Tibial nerve (tissue), 4 donors: ENCODE measurements at regions not wholly inside any gene's neighbourhood (a gene's known extent, or its start where the extent isn't known, plus 50 kb on each side); places are given as distances from the start of the nearest gene placed in this dataset.
"Not testable (repeated sequence)": the region's sequence is repeated elsewhere in the genome, so short reads cannot be mapped to it uniquely, and the experiment has no call there.

ENCODE experiments used
- DNase-seq, 2 donors: peaks; one replicate each; pipeline ENCODE4 v3.0.0-alpha.2; 2019; ENCODE audit warnings: low spot score in 2 of 2
- H3K27ac ChIP-seq, 4 donors: fragments of 200-600 bp; sonication (generic) in 3 of 4; one replicate each; pipeline ENCODE4 v1.5.1; 2017 to 2019; ENCODE audit warnings: mild to moderate bottlenecking in 1 of 4
- H3K27me3 ChIP-seq, 2 donors: fragments of 200-600 bp; sonication (generic) in 1 of 2; one replicate each; pipeline versions ENCODE4 v1.5.1 to v1.6.0; 2017 to 2019
- H3K36me3 ChIP-seq, 3 donors: fragments of 200-600 bp; sonication (generic); one replicate each; pipeline ENCODE4 v1.5.1; 2018 to 2019
- H3K4me1 ChIP-seq, 4 donors: fragments of 200-600 bp; sonication (generic) in 3 of 4; one replicate each; pipeline ENCODE4 v1.5.1; 2017 to 2019
- H3K4me3 ChIP-seq, 4 donors: fragments of 200-600 bp; sonication (generic) in 3 of 4; one replicate each; pipeline ENCODE4 v1.5.1; 2017 to 2019; ENCODE audit warnings: mild to moderate bottlenecking in 1 of 4, moderate library complexity in 1 of 4
- H3K9me3 ChIP-seq, 4 donors: fragments of 200-600 bp; sonication (generic) in 3 of 4; one replicate each; pipeline ENCODE4 v1.5.1; 2017 to 2019
- CTCF ChIP-seq, 5 experiments: fragments of 200-600 bp in 3 of 5; fragments of 450-650 bp in 2 of 5; sonication (generic) in 3 of 5; IDR thresholded peaks; one replicate each; pipeline ENCODE4 v1.5.1; 2016 to 2019; ENCODE audit warnings: antibody characterized with exemption in 5 of 5, mild to moderate bottlenecking in 3 of 5, moderate library complexity in 2 of 5
- EP300 ChIP-seq, 2 donors: sonication (generic); formaldehyde crosslinking; IDR thresholded peaks; one replicate each; pipeline ENCODE4 v1.6.1; 2017; ENCODE audit warnings: antibody characterized with exemption in 2 of 2, mild to moderate bottlenecking in 1 of 2
- POLR2A ChIP-seq, 2 donors: fragments of 450-650 bp; IDR thresholded peaks; one replicate each; pipeline ENCODE4 v1.6.1; 2017; ENCODE audit warnings: antibody characterized with exemption in 2 of 2, mild to moderate bottlenecking in 2 of 2, moderate library complexity in 2 of 2
- WGBS, 2 donors: methylation state at CpG; one replicate each; pipeline ENCODE4 v1.1.5; 2018; 5-methylcytosine and 5-hydroxymethylcytosine counted together

GRCh38 chr10:2334575-2334974, 597.2 kb upstream of the ADARB2 start:
- Histone ChIP-seq H3K36me3 (no peaks in the 10 kb centered on the region), H3K27ac (no peak overlapping the region), H3K4me3 (no peak overlapping the region), H3K4me1 (no peaks in the 10 kb centered on the region), H3K27me3 (no peaks in the 10 kb centered on the region), H3K9me3 (no peaks in the 10 kb centered on the region)
- TF ChIP-seq POLR2A (IDR thresholded peaks at IDR 0.05) = no peak
- TF ChIP-seq EP300 (IDR thresholded peaks at IDR 0.05) = no peak
- no peak for TF ChIP-seq CTCF (IDR thresholded peaks at IDR 0.05)
- WGBS, 2 donors = 65 to 71% methylated on average over 4 of the region's 4 CpGs
- no peak for DNase-seq

- Histone ChIP-seq H3K36me3 (no peaks in the 10 kb centered on the region), H3K4me1 (no peaks in the 10 kb centered on the region), H3K27me3 (no peaks in the 10 kb centered on the region), H3K4me3 (no peak overlapping the region), H3K27ac (no peak overlapping the region), H3K9me3 (no peaks in the 10 kb centered on the region)
- TF ChIP-seq POLR2A (IDR thresholded peaks at IDR 0.05) = no peak
- TF ChIP-seq EP300 (IDR thresholded peaks at IDR 0.05) = no peak
- no peak for TF ChIP-seq CTCF (IDR thresholded peaks at IDR 0.05)
- WGBS, 2 donors = 69% methylated on average over 13 of the region's 13 CpGs
- DNase-seq = no peak
Measured at GRCh38 chr10:2329082-2329481, 591.8 kb upstream of the ADARB2 start.

GRCh38 chr10:2326411-2326810, 589.1 kb upstream of the ADARB2 start:
- Histone ChIP-seq H3K9me3 (no peaks in the 10 kb centered on the region), H3K27ac (no peak overlapping the region), H3K4me1 (no peaks in the 10 kb centered on the region), H3K4me3 (no peak overlapping the region), H3K36me3 (no peaks in the 10 kb centered on the region), H3K27me3 (no peaks in the 10 kb centered on the region)
- DNase-seq = no peak
- WGBS, 2 donors = 73 to 76% methylated on average over 6 of the region's 6 CpGs
- no peak for TF ChIP-seq EP300 (IDR thresholded peaks at IDR 0.05)
- no peak for TF ChIP-seq CTCF (IDR thresholded peaks at IDR 0.05)
- no peak for TF ChIP-seq POLR2A (IDR thresholded peaks at IDR 0.05)

- H3K4me1 ChIP-seq, H3K4me3 ChIP-seq, H3K27ac ChIP-seq, H3K27me3 ChIP-seq, DNase-seq, H3K36me3 ChIP-seq: not testable (repeated sequence)
- H3K9me3 ChIP-seq = peaks cover 0 to 15% (median 0%) of the 10 kb centered on the region in 4 donors
- 88 to 93% methylated on average over 16 to 24 of the region's 32 CpGs for WGBS, 2 donors
Measured at GRCh38 chr10:2315045-2315485, 577.7 kb upstream of the ADARB2 start.

- H3K4me3 ChIP-seq = no peak overlapping the region
- 69 to 74% methylated on average over 1 of the region's 1 CpG for WGBS, 2 donors
Measured at GRCh38 chr10:2306081-2306480, 568.8 kb upstream of the ADARB2 start.

More at GRCh38 chr10:2306081-2306480, 568.8 kb upstream of the ADARB2 start:
- H3K36me3 ChIP-seq = no peaks in the 10 kb centered on the region
- no peaks in the 10 kb centered on the region for H3K4me1 ChIP-seq
- H3K27me3 ChIP-seq = no peaks in the 10 kb centered on the region
- DNase-seq = no peak
- H3K27ac ChIP-seq = no peak overlapping the region
- TF ChIP-seq POLR2A (IDR thresholded peaks at IDR 0.05) = no peak
- TF ChIP-seq EP300 (IDR thresholded peaks at IDR 0.05) = no peak
- TF ChIP-seq CTCF (IDR thresholded peaks at IDR 0.05) = no peak
- H3K9me3 ChIP-seq = no peaks in the 10 kb centered on the region
